T-helper 1 cell treated with Interleukin-12 subunit alpha and Interleukin-12 subunit beta and Interleukin-4 antibody, amounts not matched to agents 30 μg/mL and 1 μg/mL, for 36 hours (primary cell): ENCODE measurements at regions not wholly inside any gene's neighbourhood (a gene's known extent, or its start where the extent isn't known, plus 50 kb on each side); places are given as distances from the start of the nearest gene placed in this dataset.

Experiments
- H3K27ac Mint-ChIP-seq: one replicate; pipeline ENCODE4 v1.8.0; 2021; ENCODE audit warnings: mild to moderate bottlenecking, mixed read lengths
- H3K27me3 Mint-ChIP-seq: one replicate; pipeline ENCODE4 v1.8.0; 2021; ENCODE audit warnings: low read depth, mixed read lengths
- H3K36me3 Mint-ChIP-seq: one replicate; pipeline ENCODE4 v1.8.0; 2021; ENCODE audit warnings: low read depth, mixed read lengths
- H3K4me1 Mint-ChIP-seq: one replicate; pipeline ENCODE4 v1.8.0; 2021; ENCODE audit warnings: low read depth, mixed read lengths
- H3K4me3 Mint-ChIP-seq: one replicate; pipeline ENCODE4 v1.8.0; 2021; ENCODE audit warnings: mild to moderate bottlenecking, moderate library complexity, mixed read lengths
- H3K9me3 Mint-ChIP-seq: one replicate; pipeline ENCODE4 v1.8.0; 2021; ENCODE audit warnings: mixed read lengths

- Mint-ChIP-seq H3K4me3 (no peak overlapping the region), H3K36me3 (no peaks in the 10 kb centered on the region), H3K4me1 (no peaks in the 10 kb centered on the region), H3K9me3 (no peaks in the 10 kb centered on the region), H3K27me3 (no peaks in the 10 kb centered on the region), H3K27ac (no peak overlapping the region)
Measured at GRCh38 chr6:9186148-9186547, 750.8 kb upstream of the SLC35B3 start.

- no peaks in the 10 kb centered on the region for H3K27me3 Mint-ChIP-seq
- no peaks in the 10 kb centered on the region for H3K36me3 Mint-ChIP-seq
- peaks cover 17% of the 10 kb centered on the region for H3K9me3 Mint-ChIP-seq
- no peaks in the 10 kb centered on the region for H3K4me1 Mint-ChIP-seq
- H3K27ac Mint-ChIP-seq, result no peak overlapping the region
- no peak overlapping the region for H3K4me3 Mint-ChIP-seq
Measured at GRCh38 chr6:9178071-9178470, 742.7 kb upstream of the SLC35B3 start.

GRCh38 chr6:9173229-9173628 is 737.9 kb upstream of the SLC35B3 start:
- H3K9me3 Mint-ChIP-seq, result peaks cover 7% of the 10 kb centered on the region
- no peaks in the 10 kb centered on the region for H3K36me3 Mint-ChIP-seq
- H3K4me3 Mint-ChIP-seq, result no peak overlapping the region
- H3K4me1 Mint-ChIP-seq, result no peaks in the 10 kb centered on the region
- no peaks in the 10 kb centered on the region for H3K27me3 Mint-ChIP-seq
- H3K27ac Mint-ChIP-seq, result no peak overlapping the region

- Mint-ChIP-seq H3K4me1 (no peaks in the 10 kb centered on the region), H3K4me3 (no peak overlapping the region), H3K27me3 (no peaks in the 10 kb centered on the region), H3K27ac (no peak overlapping the region), H3K36me3 (no peaks in the 10 kb centered on the region), H3K9me3 (peaks cover 7% of the 10 kb centered on the region)
Measured at GRCh38 chr6:9172096-9172495, 736.8 kb upstream of the SLC35B3 start.

- Mint-ChIP-seq H3K27ac (no peak overlapping the region), H3K4me1 (no peaks in the 10 kb centered on the region), H3K4me3 (no peak overlapping the region), H3K36me3 (no peaks in the 10 kb centered on the region), H3K9me3 (no peaks in the 10 kb centered on the region), H3K27me3 (no peaks in the 10 kb centered on the region)
Measured at GRCh38 chr6:9168669-9169068, 733.3 kb upstream of the SLC35B3 start.

GRCh38 chr6:9161731-9162130 is 726.4 kb upstream of the SLC35B3 start:
- H3K4me3 Mint-ChIP-seq, result no peak overlapping the region
- no peaks in the 10 kb centered on the region for H3K27me3 Mint-ChIP-seq
- H3K27ac Mint-ChIP-seq, result no peak overlapping the region
- H3K36me3 Mint-ChIP-seq, result no peaks in the 10 kb centered on the region
- H3K9me3 Mint-ChIP-seq, result peaks cover 27% of the 10 kb centered on the region
- no peaks in the 10 kb centered on the region for H3K4me1 Mint-ChIP-seq

- H3K27ac Mint-ChIP-seq, result no peak overlapping the region
- peaks cover 27% of the 10 kb centered on the region for H3K9me3 Mint-ChIP-seq
- H3K36me3 Mint-ChIP-seq, result no peaks in the 10 kb centered on the region
- H3K27me3 Mint-ChIP-seq, result no peaks in the 10 kb centered on the region
- no peak overlapping the region for H3K4me3 Mint-ChIP-seq
- H3K4me1 Mint-ChIP-seq, result no peaks in the 10 kb centered on the region
Measured at GRCh38 chr6:9159051-9159450, 723.7 kb upstream of the SLC35B3 start.

- H3K36me3 Mint-ChIP-seq, result no peaks in the 10 kb centered on the region
- H3K9me3 Mint-ChIP-seq, result peaks cover 8% of the 10 kb centered on the region
- no peak overlapping the region for H3K4me3 Mint-ChIP-seq
- H3K27me3 Mint-ChIP-seq, result no peaks in the 10 kb centered on the region
- H3K27ac Mint-ChIP-seq, result no peak overlapping the region
- H3K4me1 Mint-ChIP-seq, result no peaks in the 10 kb centered on the region
Measured at GRCh38 chr6:9155836-9156235, 720.5 kb upstream of the SLC35B3 start.

GRCh38 chr6:9143140-9143539 is 707.8 kb upstream of the SLC35B3 start:
- Mint-ChIP-seq H3K4me1 (no peaks in the 10 kb centered on the region), H3K36me3 (no peaks in the 10 kb centered on the region), H3K4me3 (no peak overlapping the region), H3K9me3 (peaks cover 3% of the 10 kb centered on the region), H3K27me3 (no peaks in the 10 kb centered on the region), H3K27ac (no peak overlapping the region)

GRCh38 chr6:9140951-9141460 is 705.7 kb upstream of the SLC35B3 start:
- Mint-ChIP-seq H3K9me3 (peaks cover 3% of the 10 kb centered on the region), H3K4me1 (no peaks in the 10 kb centered on the region), H3K27me3 (no peaks in the 10 kb centered on the region), H3K27ac (no peak overlapping the region), H3K4me3 (no peak overlapping the region), H3K36me3 (no peaks in the 10 kb centered on the region)

- Mint-ChIP-seq H3K4me1 (no peaks in the 10 kb centered on the region), H3K27me3 (no peaks in the 10 kb centered on the region), H3K27ac (no peak overlapping the region), H3K4me3 (no peak overlapping the region), H3K9me3 (peaks cover 3% of the 10 kb centered on the region), H3K36me3 (no peaks in the 10 kb centered on the region)
Measured at GRCh38 chr6:9140172-9140571, 704.8 kb upstream of the SLC35B3 start.

GRCh38 chr6:9139746-9140145 is 704.4 kb upstream of the SLC35B3 start:
- peaks cover 3% of the 10 kb centered on the region for H3K9me3 Mint-ChIP-seq
- H3K27ac Mint-ChIP-seq, result no peak overlapping the region
- H3K4me3 Mint-ChIP-seq, result no peak overlapping the region
- H3K36me3 Mint-ChIP-seq, result no peaks in the 10 kb centered on the region
- no peaks in the 10 kb centered on the region for H3K4me1 Mint-ChIP-seq
- no peaks in the 10 kb centered on the region for H3K27me3 Mint-ChIP-seq

GRCh38 chr6:9138936-9139335 is 703.6 kb upstream of the SLC35B3 start:
- H3K36me3 Mint-ChIP-seq, result no peaks in the 10 kb centered on the region
- no peaks in the 10 kb centered on the region for H3K4me1 Mint-ChIP-seq
- H3K9me3 Mint-ChIP-seq, result peaks cover 3% of the 10 kb centered on the region
- H3K4me3 Mint-ChIP-seq, result no peak overlapping the region
- H3K27ac Mint-ChIP-seq, result no peak overlapping the region
- H3K27me3 Mint-ChIP-seq, result no peaks in the 10 kb centered on the region

- Mint-ChIP-seq H3K36me3 (no peaks in the 10 kb centered on the region), H3K4me3 (no peak overlapping the region), H3K27me3 (no peaks in the 10 kb centered on the region), H3K9me3 (no peaks in the 10 kb centered on the region), H3K4me1 (no peaks in the 10 kb centered on the region), H3K27ac (no peak overlapping the region)
Measured at GRCh38 chr6:9136141-9136822, 700.9 kb upstream of the SLC35B3 start.

- no peak overlapping the region for H3K4me3 Mint-ChIP-seq
- H3K36me3 Mint-ChIP-seq, result no peaks in the 10 kb centered on the region
- no peaks in the 10 kb centered on the region for H3K4me1 Mint-ChIP-seq
- H3K27me3 Mint-ChIP-seq, result no peaks in the 10 kb centered on the region
- H3K9me3 Mint-ChIP-seq, result no peaks in the 10 kb centered on the region
- no peak overlapping the region for H3K27ac Mint-ChIP-seq
Measured at GRCh38 chr6:9131616-9132015, 696.3 kb upstream of the SLC35B3 start.

- no peak overlapping the region for H3K27ac Mint-ChIP-seq
- H3K4me3 Mint-ChIP-seq, result no peak overlapping the region
- no peaks in the 10 kb centered on the region for H3K4me1 Mint-ChIP-seq
- no peaks in the 10 kb centered on the region for H3K9me3 Mint-ChIP-seq
- no peaks in the 10 kb centered on the region for H3K36me3 Mint-ChIP-seq
- no peaks in the 10 kb centered on the region for H3K27me3 Mint-ChIP-seq
Measured at GRCh38 chr6:9131201-9131600, 695.9 kb upstream of the SLC35B3 start.
